GM12878 (cell line): ENCODE measurements at regions not wholly inside any gene's neighbourhood (a gene's known extent, or its start where the extent isn't known, plus 50 kb on each side); places are given as distances from the start of the nearest gene placed in this dataset.

Source experiments
- ATAC-seq: fragments of 200-7000 bp; cut with Tn5 transposase; 3 replicates; pipeline ENCODE4 v1.9.1; 2020; ENCODE audit warnings: mild to moderate bottlenecking, moderate library complexity
- BruUV-seq: library from RNA; stranded (reverse); fragments of 400-500 nt; replicated peaks from 2 replicates; lab custom pipeline; 2021; lab: Mats Ljungman, UMichigan
- CTCF ChIA-PET: fragments of 300-600 bp; sonication (Branson Sonifier 250); formaldehyde crosslinking; extraction: SDS; loops from one replicate; lab custom pipeline; 2021; ENCODE audit warnings: inconsistent platforms; lab: Yijun Ruan, JAX
- POLR2A ChIA-PET: fragments of 350-600 bp; formaldehyde crosslinking; extraction: SDS; loops from one replicate; lab custom pipeline; 2021; ENCODE audit warnings: inconsistent platforms; lab: Charles Lee
- RAD21 ChIA-PET: fragments of 300-600 bp; sonication (Branson Sonifier 250); formaldehyde crosslinking; loops from one replicate; lab custom pipeline; 2023; ENCODE audit warnings: antibody characterized with exemption; ENCODE audit not compliant: unreplicated experiment; lab: Charles Lee
- SMC1A ChIA-PET: fragments of 300-600 bp; sonication (Branson Sonifier 250); formaldehyde crosslinking; loops from one replicate; lab custom pipeline; 2023; ENCODE audit not compliant: unreplicated experiment, uncharacterized antibody; lab: Charles Lee
- DNase-seq: peaks from one replicate; pipeline ENCODE4 v3.0.0-alpha.2; 2011; ENCODE audit warnings: low read depth, low spot score
- FAIRE-seq: peaks from 3 replicates; lab custom pipeline; 2011; peaks lifted over from hg19 to GRCh38; lab: Jason Lieb, UNC
- H2AFZ ChIP-seq: 2 replicates; pipeline ENCODE4 v1.6.0; 2011; ENCODE audit warnings: low read depth, low read length, control low read depth; ENCODE audit not compliant: control insufficient read depth
- H3K27ac ChIP-seq: 2 replicates; pipeline ENCODE4 v1.5.1; 2011; ENCODE audit warnings: control low read depth; ENCODE audit not compliant: control insufficient read depth, insufficient read depth
- H3K27me3 ChIP-seq, 2 experiments: replicated peaks in 1 of 2; 2 replicates each; pipeline versions ENCODE4 v1.6.0 to v1.6.1; 2011; ENCODE audit warnings: low read length in 1 of 2; ENCODE audit not compliant: control insufficient read depth in 2 of 2, insufficient read depth in 2 of 2
- H3K36me3 ChIP-seq, 2 experiments: 2 replicates each; pipeline ENCODE4 v1.5.1; 2011; ENCODE audit warnings: low read length in 1 of 2; ENCODE audit not compliant: control insufficient read depth in 2 of 2, insufficient read depth in 2 of 2
- H3K4me1 ChIP-seq: 2 replicates; pipeline ENCODE4 v1.6.1; 2011; ENCODE audit warnings: mild to moderate bottlenecking, low read length, moderate library complexity, mixed read lengths; ENCODE audit not compliant: control insufficient read depth, insufficient read depth
- H3K4me2 ChIP-seq: 2 replicates; pipeline ENCODE4 v1.6.0; 2011; ENCODE audit warnings: control low read depth; ENCODE audit not compliant: control insufficient read depth, insufficient read depth
- H3K4me3 ChIP-seq: fragments of 200-600 bp; sonication (generic); 2 replicates; pipeline ENCODE4 v1.5.1; 2016
- H3K79me2 ChIP-seq: 2 replicates; pipeline ENCODE4 v1.6.0; 2011; ENCODE audit warnings: low read length; ENCODE audit not compliant: control insufficient read depth, insufficient read depth
- H3K9ac ChIP-seq: 2 replicates; pipeline ENCODE4 v1.8.0; 2011; ENCODE audit warnings: low read length, control low read depth, mixed read lengths; ENCODE audit not compliant: control insufficient read depth, insufficient read depth
- H3K9me3 ChIP-seq: replicated peaks from 3 replicates; pipeline ENCODE4 v1.5.1; 2011; ENCODE audit warnings: mild to moderate bottlenecking, low read length; ENCODE audit not compliant: control insufficient read depth, insufficient read depth
- H4K20me1 ChIP-seq: 2 replicates; pipeline ENCODE4 v1.6.0; 2011; ENCODE audit not compliant: control insufficient read depth, insufficient read depth
- CBX3 ChIP-seq: fragments of 200-600 bp; sonication (generic); IDR thresholded peaks from 2 replicates; pipeline ENCODE4 v1.6.1; 2016; ENCODE audit warnings: low read depth, borderline replicate concordance
- CREB1 ChIP-seq: IDR thresholded peaks from 2 replicates; pipeline ENCODE4 v1.6.1; 2012; ENCODE audit warnings: low read depth, mild to moderate bottlenecking, inconsistent platforms
- EGR1 ChIP-seq, 2 experiments: IDR thresholded peaks; 1 replicate in 1 of 2; 2 replicates in 1 of 2; pipeline ENCODE4 v1.6.1; 2011 to 2012; ENCODE audit warnings: low read depth in 2 of 2, low read length in 2 of 2, borderline replicate concordance in 1 of 2, mild to moderate bottlenecking in 1 of 2, moderate library complexity in 1 of 2
- HCFC1 ChIP-seq: fragments of 150-350 bp; IDR thresholded peaks from 2 replicates; pipeline ENCODE4 v1.6.1; 2014; ENCODE audit warnings: low read length
- IKZF1 ChIP-seq: fragments of 450-650 bp; conservative IDR thresholded peaks from 2 replicates; pipeline ENCODE4 v1.6.1; 2017; ENCODE audit warnings: antibody characterized with exemption, mild to moderate bottlenecking
- KAT2A ChIP-seq: conservative IDR thresholded peaks from 2 replicates; pipeline ENCODE4 v1.6.1; 2011; ENCODE audit warnings: low read depth, low read length; ENCODE audit not compliant: control insufficient read depth
- MLLT1 ChIP-seq: fragments of 450-650 bp; IDR thresholded peaks from 2 replicates; pipeline ENCODE4 v1.6.1; 2016; ENCODE audit warnings: mild to moderate bottlenecking
- POLR2AphosphoS2 ChIP-seq: IDR thresholded peaks from 2 replicates; pipeline ENCODE4 v1.6.1; 2011; ENCODE audit warnings: low read depth, mild to moderate bottlenecking, low read length, improper control_type of control experiment, moderate library complexity
- SMC3 ChIP-seq: IDR thresholded peaks from 2 replicates; pipeline ENCODE4 v1.6.1; 2011; ENCODE audit warnings: low read length, improper control_type of control experiment, borderline replicate concordance
- SP1 ChIP-seq: IDR thresholded peaks from one replicate; pipeline ENCODE4 v1.6.1; 2011; ENCODE audit warnings: low read depth, low read length
- SREBF1 ChIP-seq: IDR thresholded peaks from 2 replicates; pipeline ENCODE4 v1.6.1; 2012; ENCODE audit warnings: mild to moderate bottlenecking, low read length
- TCF7 ChIP-seq: IDR thresholded peaks from 2 replicates; pipeline ENCODE4 v1.6.1; 2014; ENCODE audit warnings: antibody characterized with exemption, borderline replicate concordance
- ZBTB11 ChIP-seq: fragments of 450-650 bp; formaldehyde crosslinking; IDR thresholded peaks from 2 replicates; pipeline ENCODE4 v1.5.0; 2022; ENCODE audit warnings: mild to moderate bottlenecking, missing genetic modification characterization
- ZBTB40 ChIP-seq: fragments of 450-650 bp; IDR thresholded peaks from 2 replicates; pipeline ENCODE4 v1.6.1; 2016; ENCODE audit warnings: mild to moderate bottlenecking, moderate library complexity, borderline replicate concordance
- ZNF622 ChIP-seq: fragments of 450-650 bp; IDR thresholded peaks from 2 replicates; pipeline ENCODE4 v1.6.1; 2017; ENCODE audit warnings: mild to moderate bottlenecking, inconsistent platforms
- WGBS: methylation state at CpG from one replicate; pipeline ENCODE4 v1.1.6; 2016; ENCODE audit warnings: low lambda C conversion rate; ENCODE audit not compliant: insufficient replicate concordance, insufficient coverage; ENCODE audit errors: missing lambda C conversion rate; 5-methylcytosine and 5-hydroxymethylcytosine counted together
- in situ Hi-C: fragments of 300-500 bp; cut with MboI; formaldehyde crosslinking; loops from 9 replicates; pipeline ENCODE4 v1.14.3; 2018; ENCODE audit warnings: mixed read lengths
- intact Hi-C: fragments of 100-400 bp; cut with micrococcal nuclease; formaldehyde crosslinking; loops from one replicate; pipeline ENCODE4 v1.14.2; 2022; ENCODE audit not compliant: unreplicated experiment

GRCh38 chr11:45394294-45395085 is 108.3 kb upstream of the SYT13 start (continued):
- TF ChIP-seq ZBTB11 (CRISPR knock-in tag): no peak
- no peak for TF ChIP-seq SMC3
- no peak for TF ChIP-seq SREBF1
- no peak for TF ChIP-seq KAT2A

GRCh38 chr11:45393826-45394225 is 107.7 kb upstream of the SYT13 start:
- 32% methylated on average over 11 of the region's 11 CpGs for WGBS
- SMC1A ChIA-PET: no interaction called here
- H2AFZ ChIP-seq: no peak overlapping the region
- H3K4me2 ChIP-seq: no peak overlapping the region
- H3K9ac ChIP-seq: no peak overlapping the region
- BruUV-seq: no TSS peak
- FAIRE-seq: no peak
- H3K36me3 ChIP-seq: no peaks in the 10 kb centered on the region
- H3K4me3 ChIP-seq: no peak overlapping the region
- in situ Hi-C loops: no loop called here
- no peaks in the 10 kb centered on the region for H3K4me1 ChIP-seq
- H3K9me3 ChIP-seq: no peaks in the 10 kb centered on the region
- no peak for DNase-seq
- POLR2A ChIA-PET: no interaction called here
- no peak for ATAC-seq
- H4K20me1 ChIP-seq: no peaks in the 10 kb centered on the region
- peaks cover 0 to 2% of the 10 kb centered on the region in 2 experiments; a peak in 3 of 4 replicates for H3K27me3 ChIP-seq
- no peak overlapping the region for H3K27ac ChIP-seq
- RAD21 ChIA-PET: no interaction called here
- H3K79me2 ChIP-seq: no peaks in the 10 kb centered on the region
- CTCF ChIA-PET: no interaction called here
- intact Hi-C loops: no loop called here
- TF ChIP-seq ZNF622: no peak
- TF ChIP-seq SP1: no peak
- TF ChIP-seq TCF7: no peak
- no peak for TF ChIP-seq IKZF1
- TF ChIP-seq POLR2AphosphoS2: no peak
- no peak for TF ChIP-seq CBX3
- TF ChIP-seq HCFC1: no peak
- TF ChIP-seq CREB1: no peak
- TF ChIP-seq MLLT1: no peak
- TF ChIP-seq EGR1 (IDR thresholded peaks at IDR 0.05; ENCODE audit: borderline replicate concordance in 1 of 2, low read depth in 2 of 2, low read length in 2 of 2): no peak
- TF ChIP-seq ZBTB40: no peak
